ENCODE measurements at regions not wholly inside any gene's neighbourhood (a gene's known extent, or its start where the extent isn't known, plus 50 kb on each side); places are given as distances from the start of the nearest gene placed in this dataset.

DNA sequence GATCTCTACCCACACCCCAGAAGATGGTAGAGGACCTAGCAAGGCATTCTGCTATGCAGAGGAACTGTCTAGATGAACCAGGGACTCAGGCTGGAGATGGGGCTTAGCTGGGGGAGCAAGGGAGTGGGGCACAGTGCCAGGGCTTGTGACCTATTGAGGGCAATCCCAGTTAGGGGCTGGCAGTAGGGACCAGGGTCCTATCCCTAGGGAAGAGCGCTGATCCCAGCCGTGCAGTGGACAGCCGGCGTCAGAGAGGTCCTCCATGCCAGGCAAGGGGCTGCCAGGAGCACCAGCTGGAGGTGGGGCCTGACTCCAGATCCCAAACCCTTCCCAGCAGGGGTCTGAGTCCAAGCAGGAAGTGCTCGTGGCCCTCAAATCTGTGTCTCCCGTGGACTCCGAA, 52.7 kb upstream of the NEURL1B start:
- TF ChIP-seq, protein P1, sequence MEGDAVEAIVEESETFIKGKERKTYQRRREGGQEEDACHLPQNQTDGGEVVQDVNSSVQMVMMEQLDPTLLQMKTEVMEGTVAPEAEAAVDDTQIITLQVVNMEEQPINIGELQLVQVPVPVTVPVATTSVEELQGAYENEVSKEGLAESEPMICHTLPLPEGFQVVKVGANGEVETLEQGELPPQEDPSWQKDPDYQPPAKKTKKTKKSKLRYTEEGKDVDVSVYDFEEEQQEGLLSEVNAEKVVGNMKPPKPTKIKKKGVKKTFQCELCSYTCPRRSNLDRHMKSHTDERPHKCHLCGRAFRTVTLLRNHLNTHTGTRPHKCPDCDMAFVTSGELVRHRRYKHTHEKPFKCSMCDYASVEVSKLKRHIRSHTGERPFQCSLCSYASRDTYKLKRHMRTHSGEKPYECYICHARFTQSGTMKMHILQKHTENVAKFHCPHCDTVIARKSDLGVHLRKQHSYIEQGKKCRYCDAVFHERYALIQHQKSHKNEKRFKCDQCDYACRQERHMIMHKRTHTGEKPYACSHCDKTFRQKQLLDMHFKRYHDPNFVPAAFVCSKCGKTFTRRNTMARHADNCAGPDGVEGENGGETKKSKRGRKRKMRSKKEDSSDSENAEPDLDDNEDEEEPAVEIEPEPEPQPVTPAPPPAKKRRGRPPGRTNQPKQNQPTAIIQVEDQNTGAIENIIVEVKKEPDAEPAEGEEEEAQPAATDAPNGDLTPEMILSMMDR (IDR thresholded peaks at IDR 0.05; ENCODE audit: low read depth, low read length): no peak
- H3K4me3 ChIP-seq (ENCODE audit: low read depth, low read length): no peak overlapping the region

DNA sequence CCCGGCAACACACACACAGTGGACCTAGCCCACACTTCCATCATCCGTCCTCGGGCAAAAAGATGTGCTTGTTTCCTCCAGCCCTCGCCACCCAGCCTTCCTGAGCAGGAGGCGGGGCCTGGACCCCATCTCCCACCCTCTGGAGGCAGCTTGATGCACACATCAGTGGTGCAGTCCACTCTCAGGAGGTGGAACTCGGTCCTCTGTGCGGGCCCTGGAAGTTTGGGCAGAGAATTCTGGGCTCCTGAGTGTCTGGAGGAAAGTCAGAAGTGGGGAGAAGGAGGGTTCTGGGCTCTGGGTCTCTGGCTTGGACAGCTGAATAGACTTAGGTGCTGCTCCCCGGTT, 54.0 kb upstream of the NEURL1B start:
- TF ChIP-seq, protein P1 (IDR thresholded peaks at IDR 0.05; ENCODE audit: low read depth, low read length): no peak
- no peak overlapping the region for H3K4me3 ChIP-seq (ENCODE audit: low read depth, low read length)

DNA sequence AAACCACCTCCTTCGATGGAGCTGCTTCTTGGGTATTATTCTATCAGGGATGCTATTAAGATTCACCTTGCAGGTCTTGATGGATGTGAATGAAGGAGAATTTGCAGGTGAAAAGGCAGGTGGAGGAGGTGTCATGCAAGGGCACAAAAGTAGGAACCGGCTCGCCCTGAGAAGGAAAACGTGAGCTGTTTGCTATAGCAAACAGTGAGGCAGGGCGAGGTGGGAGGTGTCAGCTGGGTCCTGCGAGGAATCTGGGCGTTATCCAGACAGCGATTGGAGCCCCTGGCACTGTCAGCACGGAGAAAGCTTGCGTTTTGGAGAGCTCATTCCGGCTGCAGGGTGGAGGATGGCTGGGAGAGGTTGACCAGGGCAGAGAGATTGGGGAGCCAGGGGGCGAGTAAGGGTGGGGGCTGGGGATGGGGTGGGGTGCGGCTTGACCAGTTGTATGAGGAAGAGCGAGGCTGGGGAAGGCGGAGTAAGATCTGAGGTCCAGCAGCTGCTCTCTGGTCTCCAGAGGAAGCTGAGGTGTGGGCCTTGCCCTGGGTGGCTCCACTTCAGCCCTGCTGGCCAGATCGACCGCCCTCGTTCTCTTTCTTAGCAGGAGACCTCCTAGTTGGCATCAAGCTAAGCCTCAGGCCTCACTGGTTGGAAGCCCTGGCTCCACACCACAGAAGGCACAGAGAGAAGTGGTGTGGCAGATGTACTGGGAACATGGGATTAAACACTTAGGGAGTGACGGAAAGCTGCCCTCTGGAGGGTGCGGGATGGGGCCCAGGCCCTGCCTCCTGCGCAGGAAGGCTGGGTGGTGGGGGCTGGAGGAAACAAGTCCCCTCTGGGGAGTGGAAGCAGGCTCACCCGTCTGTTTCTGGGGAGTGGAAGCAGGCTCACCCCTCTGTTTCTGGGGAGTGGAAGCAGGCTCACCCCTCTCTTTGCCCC, 54.7 kb upstream of the NEURL1B start:
- TF ChIP-seq, protein P1 (IDR thresholded peaks at IDR 0.05; ENCODE audit: low read depth, low read length): no peak
- H3K4me3 ChIP-seq (ENCODE audit: low read depth, low read length): no peak overlapping the region

DNA sequence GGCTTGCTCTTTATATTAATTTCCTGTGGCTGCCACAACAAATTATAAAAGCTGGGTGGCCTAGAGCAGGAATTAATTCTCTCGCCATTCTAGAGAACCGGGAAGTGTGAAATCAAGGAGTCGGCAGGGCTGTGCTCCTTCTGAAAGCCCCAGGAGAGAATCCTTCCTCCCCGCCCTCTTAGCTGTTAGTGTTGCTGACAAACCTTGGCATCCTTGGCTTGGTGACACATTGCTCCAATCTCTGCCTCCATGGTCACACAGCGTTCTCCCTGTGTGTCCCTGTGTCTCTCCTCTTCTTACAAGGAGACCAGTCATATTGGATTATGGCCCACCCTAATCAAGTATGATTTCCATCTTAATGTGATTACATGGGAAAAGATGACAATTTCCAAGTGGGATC, 55.9 kb upstream of the NEURL1B start:
- TF ChIP-seq, protein P1 (IDR thresholded peaks at IDR 0.05; ENCODE audit: low read depth, low read length): no peak
- H3K4me3 ChIP-seq (ENCODE audit: low read depth, low read length): no peak overlapping the region

DNA sequence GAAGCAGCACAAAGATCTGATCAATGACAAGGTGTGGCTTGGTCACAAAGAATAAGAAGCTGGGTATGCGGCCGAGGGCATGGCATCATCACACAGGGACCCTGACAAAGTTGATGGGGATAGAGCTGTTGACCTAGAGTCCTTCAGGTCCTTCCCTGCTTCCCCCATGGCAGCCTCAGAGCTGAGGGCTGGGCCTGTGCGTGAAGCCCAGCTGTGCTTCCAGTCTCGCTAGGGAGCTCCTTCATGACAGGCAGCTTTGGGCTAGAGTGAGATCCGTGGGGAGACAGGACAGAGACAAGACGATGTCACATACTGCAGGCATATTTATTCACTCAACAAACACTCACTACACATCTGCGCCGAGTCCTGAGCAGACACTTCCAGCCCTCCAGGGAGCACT, 56.4 kb upstream of the NEURL1B start:
- H3K4me3 ChIP-seq (ENCODE audit: low read depth, low read length): no peak overlapping the region
- TF ChIP-seq, protein P1 (IDR thresholded peaks at IDR 0.05; ENCODE audit: low read depth, low read length): no peak

DNA sequence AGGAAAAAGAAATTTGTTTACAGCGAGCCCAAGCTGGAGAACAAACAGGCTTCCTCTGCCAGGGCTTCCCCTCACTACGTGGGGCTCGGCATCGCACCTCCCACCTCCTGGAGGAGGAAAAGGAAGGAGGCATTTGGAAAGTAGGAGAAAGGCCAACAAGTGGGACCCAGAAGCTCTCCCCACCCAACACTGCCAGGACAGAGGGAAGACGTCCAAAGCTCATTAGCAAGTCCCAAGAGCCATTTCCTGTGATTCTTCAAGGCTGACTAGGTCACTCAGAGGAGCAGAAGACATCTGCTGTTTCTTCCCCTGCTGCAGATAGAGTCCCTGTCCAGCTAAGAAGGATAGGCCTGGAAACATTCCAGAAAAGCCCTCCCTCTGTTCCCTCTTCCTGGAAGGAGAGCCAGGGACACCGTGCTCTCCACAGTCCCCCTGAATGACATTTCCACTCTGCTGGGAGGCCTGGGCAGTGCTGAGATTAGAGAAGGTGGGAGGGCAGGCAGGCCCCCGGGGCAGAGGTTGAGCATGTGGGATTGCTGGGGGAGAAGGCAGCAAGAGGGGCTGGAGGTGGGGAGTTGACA, 57.0 kb upstream of the NEURL1B start:
- TF ChIP-seq, protein P1 (IDR thresholded peaks at IDR 0.05; ENCODE audit: low read depth, low read length): no peak
- no peak overlapping the region for H3K4me3 ChIP-seq (ENCODE audit: low read depth, low read length)

DNA sequence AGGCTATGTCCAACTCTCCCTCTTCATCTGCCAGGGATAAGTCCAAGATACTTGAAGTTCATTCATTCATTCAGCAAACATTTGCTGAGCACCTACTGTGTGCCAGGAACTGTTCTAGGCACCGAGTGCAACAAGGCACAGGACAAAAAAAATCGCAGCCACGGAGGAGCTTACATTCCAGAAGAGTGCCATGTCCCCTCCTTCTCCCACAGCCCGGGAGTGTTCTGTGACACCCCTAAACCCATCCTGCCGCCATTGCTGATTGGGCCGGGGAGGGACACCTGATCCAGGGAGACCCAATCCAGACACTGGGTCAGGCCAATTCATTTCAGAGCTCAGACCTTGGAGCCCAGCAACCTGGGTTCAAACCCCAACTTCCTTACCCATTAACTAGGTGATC, 58.1 kb upstream of the NEURL1B start:
- no peak overlapping the region for H3K4me3 ChIP-seq (ENCODE audit: low read depth, low read length)
- TF ChIP-seq, protein P1 (IDR thresholded peaks at IDR 0.05; ENCODE audit: low read depth, low read length): no peak
